Stimulated activated CD8-positive, alpha-beta memory T cell treated with anti-CD3 and anti-CD28 coated beads, Interleukin-7, amount 100 ng/mL, for 4 hours (primary cell): ENCODE measurements at regions not wholly inside any gene's neighbourhood (a gene's known extent, or its start where the extent isn't known, plus 50 kb on each side); places are given as distances from the start of the nearest gene placed in this dataset.

Experiments used
- DNase-seq, 2 donors: peaks; one replicate each; pipeline ENCODE4 v3.0.0-alpha.2; 2020; ENCODE audit warnings: low read depth in 2 of 2

DNA sequence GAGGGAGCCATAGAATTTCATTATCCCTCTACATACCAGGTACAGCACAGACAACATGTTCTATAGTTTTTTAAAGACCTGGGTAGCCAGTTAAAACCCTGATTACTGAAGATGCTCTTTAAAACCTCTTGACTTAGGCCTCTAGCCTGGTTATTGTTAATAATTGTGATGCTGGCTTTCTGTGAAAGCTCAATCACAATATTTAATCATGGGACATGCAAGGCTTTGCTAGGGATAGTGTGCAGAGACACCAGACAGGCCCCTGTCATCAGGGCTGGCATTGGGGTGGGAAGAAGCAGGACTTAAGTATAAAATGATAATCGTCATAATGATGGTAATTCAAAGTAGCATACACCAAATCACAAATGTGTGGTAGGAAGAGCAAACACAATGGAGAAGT is 274.4 kb downstream of the PTBP2 start:
- DNase-seq = no peak

DNA sequence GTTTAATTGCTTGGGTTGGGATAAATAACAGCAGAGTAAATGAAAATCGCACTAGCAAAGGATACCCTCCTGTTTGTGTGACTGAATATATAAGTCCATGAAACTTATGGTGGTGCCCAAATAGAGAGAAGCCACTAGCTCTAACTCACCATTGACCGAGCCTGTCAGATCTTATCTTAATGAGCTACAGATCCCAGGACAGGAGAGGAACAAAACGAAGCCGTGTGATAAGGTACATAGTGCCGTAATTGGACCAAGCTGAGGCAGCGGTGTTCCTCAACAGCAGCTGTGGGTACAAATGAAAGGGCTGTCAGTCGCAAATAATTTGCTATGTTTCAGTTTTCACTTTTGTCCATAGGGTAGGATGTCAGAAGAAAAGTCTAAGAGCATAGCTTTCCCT is 276.1 kb downstream of the PTBP2 start:
- no peak for DNase-seq

DNA sequence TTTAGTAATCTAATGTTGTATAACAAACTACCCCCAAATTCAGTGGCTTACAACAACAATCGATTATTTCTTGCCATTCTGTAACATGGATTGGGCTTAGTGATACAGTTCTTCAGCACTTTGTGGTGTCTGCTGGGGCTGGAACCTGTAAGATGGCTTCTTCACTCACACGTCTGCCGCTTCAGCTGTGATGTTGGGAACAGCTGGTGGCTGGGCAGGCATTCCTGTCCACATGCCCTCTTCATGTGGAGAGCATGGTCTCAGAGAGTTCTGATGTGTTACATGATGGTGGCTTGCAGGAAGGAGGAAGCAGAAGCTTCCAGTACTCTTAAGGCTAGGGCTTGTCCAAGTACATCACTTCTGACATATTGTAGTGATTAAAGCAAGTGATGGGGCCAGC is 276.9 kb downstream of the PTBP2 start:
- DNase-seq = no peak

DNA sequence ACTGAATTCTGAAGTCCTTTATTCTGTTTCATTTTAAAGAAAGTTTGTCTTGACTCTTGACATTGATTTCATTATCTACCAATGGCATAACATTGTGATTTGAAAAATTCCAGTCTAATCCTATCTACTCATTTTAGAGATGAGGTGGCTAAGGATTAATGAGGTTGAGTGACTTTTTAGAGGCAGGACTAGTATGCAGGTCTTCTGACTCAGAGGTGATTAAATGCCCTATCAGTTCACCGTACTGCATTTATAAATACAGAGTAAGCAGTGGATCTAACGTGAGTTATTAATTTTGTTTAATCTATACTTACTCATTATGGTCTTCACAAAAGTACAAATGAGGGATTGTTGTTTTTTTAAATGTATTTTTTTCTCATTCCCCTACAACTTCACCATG is 277.6 kb downstream of the PTBP2 start:
- DNase-seq = no peak

DNA sequence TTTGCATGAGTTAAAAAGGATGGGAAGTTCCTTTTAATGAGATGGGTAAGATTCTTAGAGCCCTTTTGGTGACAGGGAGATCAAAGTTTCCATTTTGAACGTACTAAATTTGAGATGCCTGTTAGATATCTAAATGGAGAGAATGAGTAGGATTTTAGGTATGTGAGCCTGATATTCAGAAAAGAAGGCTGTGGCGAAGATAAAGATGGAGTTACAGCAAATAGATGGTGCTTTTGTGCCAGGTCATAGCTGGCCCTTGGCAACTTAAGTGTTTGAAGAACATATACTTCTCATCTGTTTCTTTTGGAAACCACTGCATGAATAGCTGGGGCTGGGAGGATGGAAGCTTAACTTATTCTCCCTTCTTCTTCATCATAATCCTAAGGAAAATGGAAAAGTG is 282.5 kb downstream of the PTBP2 start:
- DNase-seq = no peak

DNA sequence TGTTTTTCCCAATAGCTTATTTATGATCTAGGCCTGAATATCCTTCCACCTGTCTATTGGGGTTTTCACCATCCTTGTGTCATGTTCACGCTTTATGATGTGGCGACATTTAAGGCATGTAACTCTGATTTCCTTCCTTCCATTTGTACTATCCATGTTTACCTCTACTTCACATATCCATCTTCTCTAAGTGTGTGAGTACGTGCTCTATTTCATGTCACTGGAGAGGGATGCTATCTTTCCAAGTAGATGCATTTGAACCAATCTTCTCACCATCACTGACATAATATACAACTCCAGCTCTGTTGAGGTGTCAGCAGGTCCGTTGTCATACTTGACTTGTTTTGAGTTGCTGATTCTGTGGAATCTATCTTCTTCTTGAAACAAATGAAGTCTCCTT is 283.2 kb downstream of the PTBP2 start:
- DNase-seq = no peak

DNA sequence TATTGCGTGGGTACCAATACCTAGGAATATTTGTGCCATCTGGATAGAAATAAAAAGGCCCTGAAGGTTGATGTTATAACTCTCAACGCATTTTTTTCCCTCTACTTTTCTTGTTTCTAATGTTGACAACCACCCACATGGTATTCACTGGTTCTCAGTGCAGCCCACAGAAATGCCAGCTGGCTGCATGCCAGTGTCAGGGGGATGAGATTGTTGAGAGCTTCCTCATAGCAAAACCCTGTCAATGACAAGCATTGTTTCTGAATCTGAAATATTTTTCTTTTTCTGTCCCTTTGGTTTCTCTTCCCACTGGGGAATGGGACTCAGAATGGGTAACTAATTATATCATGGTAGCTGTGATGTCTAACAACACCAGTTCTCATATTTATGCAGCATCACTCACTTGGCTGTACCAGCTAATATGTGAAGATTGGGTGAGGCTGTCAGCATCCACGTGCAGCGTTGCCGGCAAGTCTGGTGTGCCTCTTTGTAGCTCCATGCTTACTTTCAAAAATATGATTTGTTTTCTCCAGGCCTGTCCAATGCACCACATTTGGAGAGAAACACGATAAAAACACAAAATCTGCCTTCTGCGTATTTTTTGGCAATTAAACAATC is 284.6 kb downstream of the PTBP2 start:
- no peak for DNase-seq

DNA sequence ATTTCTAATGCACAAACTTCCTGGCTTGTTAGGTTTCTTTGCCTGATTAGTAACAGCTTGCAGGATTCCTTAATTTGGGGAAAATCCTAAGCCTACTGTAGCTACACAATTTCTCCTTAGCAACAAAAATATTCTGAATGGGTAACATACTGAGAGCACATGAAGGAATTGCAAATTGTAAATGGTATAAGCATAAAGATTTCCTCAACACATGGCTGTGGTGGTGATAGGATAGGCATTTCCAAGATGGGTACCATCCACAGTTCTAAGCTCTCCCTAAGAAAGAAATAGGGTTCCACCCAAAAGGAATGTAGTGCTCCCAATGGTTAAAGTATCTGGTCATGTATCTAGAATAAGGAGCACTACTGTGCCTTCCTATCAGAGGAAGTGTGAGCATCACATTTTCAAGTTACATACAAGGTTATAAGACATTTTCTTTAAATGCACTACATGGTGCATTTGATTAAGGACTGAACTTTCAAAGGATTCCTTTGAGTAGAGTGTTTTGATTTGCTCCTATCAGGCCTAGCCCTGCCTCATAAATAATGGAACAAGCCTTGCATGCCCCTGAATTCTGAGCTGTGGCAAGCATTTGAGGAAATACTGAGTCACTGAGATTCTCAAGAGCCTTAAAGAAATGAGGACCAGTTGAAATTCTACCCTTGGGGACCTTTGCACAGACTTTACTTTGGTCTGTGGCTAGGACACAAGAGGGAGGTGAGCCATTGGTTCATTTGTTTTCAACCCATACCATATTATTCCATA is 286.4 kb downstream of the PTBP2 start:
- DNase-seq = no peak

DNA sequence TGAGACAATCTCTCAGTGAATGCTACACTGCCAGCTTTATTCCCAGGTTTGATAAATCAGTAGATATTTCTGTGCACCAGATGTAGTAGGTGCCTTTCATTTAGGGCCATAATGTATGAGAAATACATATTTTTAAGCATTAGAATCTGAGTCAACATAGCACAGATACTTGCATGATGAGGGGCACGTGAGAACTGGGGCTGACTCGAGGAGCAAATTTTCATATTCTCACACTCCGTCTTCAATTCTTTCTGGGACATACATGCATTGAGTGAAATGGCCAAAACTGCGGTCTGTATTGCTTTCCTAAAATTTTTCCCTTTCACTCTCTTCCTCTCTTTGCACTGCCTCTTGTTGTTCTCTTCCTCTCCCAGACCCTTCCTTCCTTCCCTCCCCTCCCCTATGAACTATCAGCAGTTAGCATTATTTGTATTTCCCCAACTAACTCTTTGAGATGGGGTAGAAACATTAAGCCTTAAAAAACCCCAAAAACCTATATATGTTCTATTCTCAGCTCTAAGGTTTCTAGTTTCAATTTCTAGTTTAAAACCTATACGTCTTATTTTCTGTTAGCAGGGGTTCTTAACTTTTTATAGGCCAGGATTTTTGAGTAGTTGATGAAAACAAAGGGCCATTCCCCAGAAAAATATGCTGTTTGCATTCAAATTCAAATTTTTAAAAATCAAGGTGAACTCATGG is 289.1 kb downstream of the PTBP2 start:
- no peak for DNase-seq

DNA sequence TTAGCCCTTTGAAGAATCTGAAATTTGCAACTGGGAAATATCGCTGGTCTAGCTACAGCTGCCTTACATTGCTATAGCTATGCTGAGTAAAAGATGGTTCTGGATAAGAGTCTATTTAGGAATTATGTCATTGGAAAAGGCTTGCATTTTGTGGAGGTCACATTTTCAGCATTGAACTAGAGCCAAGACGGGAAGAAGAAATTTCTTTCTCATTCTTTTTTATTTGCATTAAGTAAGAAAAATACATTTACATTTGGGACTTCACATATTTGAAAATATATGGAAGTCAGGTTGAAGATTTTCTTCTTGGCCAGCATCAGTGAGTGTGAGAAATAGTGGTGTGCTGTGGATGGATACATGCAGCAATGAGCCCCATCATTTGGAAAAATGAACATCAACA is 291.6 kb downstream of the PTBP2 start:
- DNase-seq = no peak

DNA sequence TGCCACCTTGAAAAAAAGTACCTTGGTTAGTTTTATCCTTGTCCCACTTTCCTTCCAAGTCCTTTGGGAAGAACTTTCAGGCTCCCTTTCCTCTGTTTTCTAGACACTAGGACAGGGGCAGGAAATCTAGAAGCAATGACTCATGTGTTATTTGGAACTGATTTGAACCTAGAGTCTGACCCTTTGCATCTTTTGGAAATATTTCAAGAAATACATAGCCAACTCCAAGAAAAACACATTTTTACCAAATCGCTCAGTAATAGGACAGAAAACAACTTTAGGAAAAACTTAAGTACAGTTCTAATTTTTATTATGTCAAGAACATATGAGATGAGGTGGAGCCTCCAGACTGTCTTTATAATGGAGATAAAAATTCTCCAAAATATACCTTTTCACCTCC is 292.4 kb downstream of the PTBP2 start:
- no peak for DNase-seq

DNA sequence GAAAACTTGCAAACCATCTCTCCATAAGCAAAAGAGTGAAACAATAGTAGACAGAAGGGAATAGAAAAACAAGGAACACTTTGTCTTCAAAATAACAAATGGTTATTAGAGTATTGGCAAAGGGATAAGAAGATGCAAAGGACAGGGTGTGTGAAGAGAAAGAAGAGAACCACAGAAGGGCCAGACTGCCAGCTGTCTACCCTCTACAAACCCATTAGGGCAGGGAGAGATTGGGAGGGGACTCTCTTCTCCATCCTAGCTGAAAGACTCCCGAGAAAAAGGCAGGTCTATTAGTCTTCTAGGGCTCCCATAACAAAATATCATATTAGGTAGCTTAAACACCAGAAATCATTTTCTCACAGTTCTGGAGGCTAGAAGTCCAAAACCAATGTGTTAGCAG is 292.8 kb downstream of the PTBP2 start:
- no peak for DNase-seq

DNA sequence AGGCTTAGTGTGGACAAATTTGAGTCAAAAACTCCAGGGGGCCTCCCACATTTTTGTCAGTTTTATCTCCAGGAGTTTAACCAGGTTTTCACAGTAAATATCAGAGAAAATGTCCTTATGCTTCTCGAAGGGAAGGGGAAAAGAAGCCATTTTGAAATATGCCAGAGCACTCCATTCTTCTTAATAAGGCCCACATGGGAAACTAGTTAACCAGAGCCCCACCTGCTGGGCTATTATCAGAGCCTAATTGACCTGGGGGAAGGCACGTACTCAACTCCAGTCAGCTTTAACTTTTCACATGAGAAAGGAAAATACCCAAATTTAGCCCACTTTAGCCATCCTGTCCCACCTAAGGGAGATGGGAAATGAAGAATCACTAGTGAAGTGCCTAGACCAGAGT is 296.3 kb downstream of the PTBP2 start:
- DNase-seq = no peak
